Panc1 (cell line): ENCODE measurements at regions not wholly inside any gene's neighbourhood (a gene's known extent, or its start where the extent isn't known, plus 50 kb on each side); places are given as distances from the start of the nearest gene placed in this dataset.

Experiments used
- ATAC-seq: fragments of 200-7000 bp; cut with Tn5 transposase; 2 replicates; pipeline ENCODE4 v1.9.1; 2020; ENCODE audit warnings: mild to moderate bottlenecking, moderate library complexity
- BruUV-seq: library from RNA; stranded (reverse); fragments of 400-500 nt; replicated peaks from 2 replicates; lab custom pipeline; 2021; lab: Mats Ljungman, UMichigan
- CTCF ChIA-PET: fragments of 300-600 bp; sonication (Branson Sonifier 250); formaldehyde crosslinking; loops from one replicate; lab custom pipeline; 2022; ENCODE audit warnings: antibody characterized with exemption; lab: Charles Lee
- POLR2A ChIA-PET: fragments of 300-600 bp; sonication (Branson Sonifier 250); formaldehyde crosslinking; loops from one replicate; lab custom pipeline; 2022; ENCODE audit warnings: antibody characterized with exemption; lab: Charles Lee
- DNase-seq: peaks from one replicate; pipeline ENCODE4 v3.0.0-alpha.2; 2010; ENCODE audit warnings: low read depth, low spot score
- H3K27ac ChIP-seq: 2 replicates; pipeline ENCODE4 v1.5.1; 2011; ENCODE audit warnings: mild to moderate bottlenecking, low read length, inconsistent platforms
- H3K27me3 ChIP-seq: fragments of 200-500 bp; sonication (Bioruptor generic); 2 replicates; pipeline ENCODE4 v1.6.0; 2014; ENCODE audit warnings: low read length, inconsistent platforms; ENCODE audit not compliant: control insufficient read depth, insufficient read depth
- H3K36me3 ChIP-seq: fragments of 200-500 bp; sonication (Bioruptor generic); 2 replicates; pipeline ENCODE4 v1.5.1; 2014; ENCODE audit warnings: inconsistent platforms, mild to moderate bottlenecking, low read length, moderate library complexity; ENCODE audit not compliant: control insufficient read depth, insufficient read depth
- H3K4me1 ChIP-seq: 2 replicates; pipeline ENCODE4 v1.5.1; 2011; ENCODE audit warnings: inconsistent platforms, mild to moderate bottlenecking, low read length, moderate library complexity; ENCODE audit not compliant: control insufficient read depth, insufficient read depth
- H3K4me3 ChIP-seq, 2 experiments: 2 replicates each; pipeline ENCODE4 v1.5.1; 2011 to 2012; ENCODE audit warnings: low read depth in 2 of 2, low read length in 2 of 2, mild to moderate bottlenecking in 2 of 2, inconsistent platforms in 1 of 2, moderate library complexity in 1 of 2
- H3K9me3 ChIP-seq: fragments of 200-500 bp; sonication (Bioruptor generic); 2 replicates; pipeline ENCODE4 v1.5.1; 2014; ENCODE audit warnings: low read depth, mild to moderate bottlenecking, inconsistent platforms, low read length, moderate library complexity; ENCODE audit not compliant: control insufficient read depth, insufficient read depth
- POLR2AphosphoS5 ChIP-seq: IDR thresholded peaks from 2 replicates; pipeline ENCODE4 v1.6.1; 2012; ENCODE audit warnings: mild to moderate bottlenecking, low read depth, low read length, moderate library complexity
- SIN3A ChIP-seq: IDR thresholded peaks from 2 replicates; pipeline ENCODE4 v1.6.1; 2012; ENCODE audit warnings: low read depth, mild to moderate bottlenecking, low read length, moderate library complexity, borderline replicate concordance; ENCODE audit not compliant: insufficient read depth
- TCF7L2 ChIP-seq: IDR thresholded peaks from 2 replicates; pipeline ENCODE4 v1.6.1; 2011; ENCODE audit warnings: mild to moderate bottlenecking, low read depth, low read length, inconsistent platforms
- in situ Hi-C: cut with HindIII; loops from 2 replicates; pipeline ENCODE4 v1.10.0; 2016; ENCODE audit warnings: low sequenced_read_pairs, low pct_unique_long_range_greater_than_20kb
- intact Hi-C: fragments of 100-400 bp; cut with micrococcal nuclease; formaldehyde crosslinking; loops from one replicate; pipeline ENCODE4 v1.10.0; 2022; ENCODE audit not compliant: unreplicated experiment
- TF ChIP-seq, protein P1 (sequence below), 2 experiments: IDR thresholded peaks; 2 replicates each; pipeline ENCODE4 v1.6.1; 2011 to 2012; ENCODE audit warnings: low read depth in 2 of 2, control low read depth in 1 of 2, low read length in 1 of 2, mild to moderate bottlenecking in 1 of 2, moderate library complexity in 1 of 2; ENCODE audit not compliant: insufficient read depth in 1 of 2
- TF ChIP-seq, protein P2 (sequence below): fragments of 450-650 bp; IDR thresholded peaks from 2 replicates; pipeline ENCODE4 v1.5.1; 2017; ENCODE audit warnings: mild to moderate bottlenecking

DNA sequence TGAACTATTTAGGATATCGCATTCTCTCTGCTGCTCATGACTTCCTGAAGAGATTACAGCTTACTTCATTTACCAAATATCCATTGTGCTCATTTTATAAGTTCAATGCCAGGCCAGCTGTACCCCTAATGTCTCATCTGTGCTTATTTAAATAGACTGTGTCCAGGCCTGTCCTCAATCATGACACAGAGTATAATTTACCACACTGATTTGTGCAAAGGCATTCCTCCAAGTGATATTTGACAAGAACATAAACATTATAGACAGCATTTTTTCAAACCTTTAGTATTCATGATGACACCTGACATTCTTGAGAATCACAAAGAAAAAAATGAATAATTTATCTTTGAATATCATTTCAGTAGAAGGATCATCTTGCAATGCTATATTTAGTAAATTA lies 260.1 kb upstream of the SEMA3D start:
- ChIA-PET CTCF (no interaction called here), POLR2A (no interaction called here)
- Histone ChIP-seq H3K4me3 (no peak overlapping the region), H3K36me3 (no peaks in the 10 kb centered on the region), H3K27ac (no peak overlapping the region), H3K27me3 (no peaks in the 10 kb centered on the region), H3K4me1 (no peaks in the 10 kb centered on the region), H3K9me3 (no peaks in the 10 kb centered on the region)
- ATAC-seq = no peak
- in situ Hi-C loops = no loop called here
- DNase-seq = no peak
- intact Hi-C loops = no loop called here
- no TSS peak for BruUV-seq
- TF ChIP-seq POLR2AphosphoS5 = no peak
- TF ChIP-seq TCF7L2 = no peak
- TF ChIP-seq SIN3A = no peak
- TF ChIP-seq, protein P1, sequence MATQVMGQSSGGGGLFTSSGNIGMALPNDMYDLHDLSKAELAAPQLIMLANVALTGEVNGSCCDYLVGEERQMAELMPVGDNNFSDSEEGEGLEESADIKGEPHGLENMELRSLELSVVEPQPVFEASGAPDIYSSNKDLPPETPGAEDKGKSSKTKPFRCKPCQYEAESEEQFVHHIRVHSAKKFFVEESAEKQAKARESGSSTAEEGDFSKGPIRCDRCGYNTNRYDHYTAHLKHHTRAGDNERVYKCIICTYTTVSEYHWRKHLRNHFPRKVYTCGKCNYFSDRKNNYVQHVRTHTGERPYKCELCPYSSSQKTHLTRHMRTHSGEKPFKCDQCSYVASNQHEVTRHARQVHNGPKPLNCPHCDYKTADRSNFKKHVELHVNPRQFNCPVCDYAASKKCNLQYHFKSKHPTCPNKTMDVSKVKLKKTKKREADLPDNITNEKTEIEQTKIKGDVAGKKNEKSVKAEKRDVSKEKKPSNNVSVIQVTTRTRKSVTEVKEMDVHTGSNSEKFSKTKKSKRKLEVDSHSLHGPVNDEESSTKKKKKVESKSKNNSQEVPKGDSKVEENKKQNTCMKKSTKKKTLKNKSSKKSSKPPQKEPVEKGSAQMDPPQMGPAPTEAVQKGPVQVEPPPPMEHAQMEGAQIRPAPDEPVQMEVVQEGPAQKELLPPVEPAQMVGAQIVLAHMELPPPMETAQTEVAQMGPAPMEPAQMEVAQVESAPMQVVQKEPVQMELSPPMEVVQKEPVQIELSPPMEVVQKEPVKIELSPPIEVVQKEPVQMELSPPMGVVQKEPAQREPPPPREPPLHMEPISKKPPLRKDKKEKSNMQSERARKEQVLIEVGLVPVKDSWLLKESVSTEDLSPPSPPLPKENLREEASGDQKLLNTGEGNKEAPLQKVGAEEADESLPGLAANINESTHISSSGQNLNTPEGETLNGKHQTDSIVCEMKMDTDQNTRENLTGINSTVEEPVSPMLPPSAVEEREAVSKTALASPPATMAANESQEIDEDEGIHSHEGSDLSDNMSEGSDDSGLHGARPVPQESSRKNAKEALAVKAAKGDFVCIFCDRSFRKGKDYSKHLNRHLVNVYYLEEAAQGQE (IDR thresholded peaks at IDR 0.05; ENCODE audit: insufficient read depth in 1 of 2, low read depth in 2 of 2, low read length in 1 of 2) = no peak
- TF ChIP-seq, protein P2, sequence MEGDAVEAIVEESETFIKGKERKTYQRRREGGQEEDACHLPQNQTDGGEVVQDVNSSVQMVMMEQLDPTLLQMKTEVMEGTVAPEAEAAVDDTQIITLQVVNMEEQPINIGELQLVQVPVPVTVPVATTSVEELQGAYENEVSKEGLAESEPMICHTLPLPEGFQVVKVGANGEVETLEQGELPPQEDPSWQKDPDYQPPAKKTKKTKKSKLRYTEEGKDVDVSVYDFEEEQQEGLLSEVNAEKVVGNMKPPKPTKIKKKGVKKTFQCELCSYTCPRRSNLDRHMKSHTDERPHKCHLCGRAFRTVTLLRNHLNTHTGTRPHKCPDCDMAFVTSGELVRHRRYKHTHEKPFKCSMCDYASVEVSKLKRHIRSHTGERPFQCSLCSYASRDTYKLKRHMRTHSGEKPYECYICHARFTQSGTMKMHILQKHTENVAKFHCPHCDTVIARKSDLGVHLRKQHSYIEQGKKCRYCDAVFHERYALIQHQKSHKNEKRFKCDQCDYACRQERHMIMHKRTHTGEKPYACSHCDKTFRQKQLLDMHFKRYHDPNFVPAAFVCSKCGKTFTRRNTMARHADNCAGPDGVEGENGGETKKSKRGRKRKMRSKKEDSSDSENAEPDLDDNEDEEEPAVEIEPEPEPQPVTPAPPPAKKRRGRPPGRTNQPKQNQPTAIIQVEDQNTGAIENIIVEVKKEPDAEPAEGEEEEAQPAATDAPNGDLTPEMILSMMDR = no peak

DNA sequence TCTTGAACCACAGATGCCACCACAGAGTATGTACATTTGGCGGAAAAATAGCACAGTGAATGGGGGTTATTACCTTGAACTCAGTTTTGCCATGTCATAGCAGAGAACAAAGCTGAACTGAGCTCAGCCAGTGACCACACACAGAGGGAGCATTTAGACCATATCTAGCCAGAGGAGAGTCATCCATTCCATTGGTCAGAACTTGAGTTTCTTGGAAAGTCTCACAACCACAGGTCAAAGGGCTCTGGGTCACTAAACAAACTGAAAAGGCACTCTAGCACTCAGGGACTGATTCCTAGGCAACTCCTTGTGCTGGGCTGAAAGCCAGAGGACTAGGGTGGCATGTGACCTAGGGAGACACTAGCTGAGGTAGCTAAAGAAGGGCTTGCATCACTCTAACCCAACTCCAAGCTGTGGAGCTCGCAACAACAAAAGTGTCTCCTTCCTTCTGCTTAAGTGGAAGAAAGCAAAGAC lies 239.7 kb upstream of the SEMA3D start:
- CTCF ChIA-PET = no interaction called here
- Histone ChIP-seq H3K36me3 (no peaks in the 10 kb centered on the region), H3K27ac (no peak overlapping the region), H3K4me1 (no peaks in the 10 kb centered on the region), H3K4me3 (no peak overlapping the region), H3K9me3 (peaks cover 4% of the 10 kb centered on the region; the same call in 1 of the 2 replicates), H3K27me3 (no peaks in the 10 kb centered on the region)
- intact Hi-C loops (no loop called here), in situ Hi-C loops (no loop called here)
- POLR2A ChIA-PET = no interaction called here
- BruUV-seq = no TSS peak
- DNase-seq (no peak), ATAC-seq (no peak)
- TF ChIP-seq, protein P1 (IDR thresholded peaks at IDR 0.05; ENCODE audit: insufficient read depth in 1 of 2, low read depth in 2 of 2, low read length in 1 of 2) = no peak
- TF ChIP-seq, protein P2 = no peak
- TF ChIP-seq TCF7L2 = no peak
- no peak for TF ChIP-seq POLR2AphosphoS5
- no peak for TF ChIP-seq SIN3A
